Osteoblast (primary cell): ENCODE measurements at regions not wholly inside any gene's neighbourhood (a gene's known extent, or its start where the extent isn't known, plus 50 kb on each side); places are given as distances from the start of the nearest gene placed in this dataset.

Source experiments
- DNase-seq: peaks from one replicate; pipeline ENCODE4 v3.0.0; 2011; ENCODE audit warnings: low spot score, mixed read lengths; ENCODE audit not compliant: insufficient read length; ENCODE audit errors: missing footprints
- H2AFZ ChIP-seq: 2 replicates; pipeline ENCODE4 v1.6.0; 2011; ENCODE audit warnings: mild to moderate bottlenecking, low read length
- H3K27ac ChIP-seq: 2 replicates; pipeline ENCODE4 v1.5.1; 2011; ENCODE audit warnings: mild to moderate bottlenecking, low read depth, low read length, moderate library complexity
- H3K27me3 ChIP-seq: 2 replicates; pipeline ENCODE4 v1.6.0; 2012; ENCODE audit warnings: mild to moderate bottlenecking, control low read depth, inconsistent platforms, low read length, moderate library complexity; ENCODE audit not compliant: insufficient read depth
- H3K36me3 ChIP-seq: 2 replicates; pipeline ENCODE4 v1.5.1; 2011; ENCODE audit warnings: mild to moderate bottlenecking, low read length, control low read depth, moderate library complexity; ENCODE audit not compliant: insufficient read depth
- H3K4me1 ChIP-seq: 2 replicates; pipeline ENCODE4 v1.5.1; 2011; ENCODE audit warnings: mild to moderate bottlenecking, low read length, control low read depth, moderate library complexity; ENCODE audit not compliant: insufficient read depth
- H3K4me2 ChIP-seq: 2 replicates; pipeline ENCODE4 v1.6.0; 2011; ENCODE audit warnings: mild to moderate bottlenecking, low read length; ENCODE audit not compliant: insufficient read depth
- H3K4me3 ChIP-seq: fragments of 200-600 bp; sonication (generic); 3 replicates; pipeline ENCODE4 v1.5.1; 2012; ENCODE audit warnings: mild to moderate bottlenecking, low read length, inconsistent platforms; ENCODE audit not compliant: insufficient read depth
- H3K79me2 ChIP-seq: 2 replicates; pipeline ENCODE4 v1.6.0; 2012; ENCODE audit warnings: mild to moderate bottlenecking, low read length, control low read depth, inconsistent platforms; ENCODE audit not compliant: insufficient read depth
- H3K9me3 ChIP-seq: 2 replicates; pipeline ENCODE4 v1.5.1; 2011; ENCODE audit warnings: low read depth, low read length, control low read depth
- H4K20me1 ChIP-seq: 2 replicates; pipeline ENCODE4 v1.6.0; 2012; ENCODE audit warnings: mild to moderate bottlenecking, low read length, control low read depth; ENCODE audit not compliant: insufficient read depth
- CTCF ChIP-seq: IDR thresholded peaks from 2 replicates; pipeline ENCODE4 v1.5.1; 2011; ENCODE audit warnings: mild to moderate bottlenecking, low read depth, low read length, moderate library complexity; ENCODE audit errors: extremely low read depth

GRCh38 chr3:161171113-161171512, 50.0 kb upstream of the NMD3 start:
- Histone ChIP-seq H3K9me3 (no peaks in the 10 kb centered on the region), H2AFZ (no peak overlapping the region), H3K79me2 (no peaks in the 10 kb centered on the region), H3K4me3 (no peak overlapping the region), H3K27ac (peak overlapping the region; percentile 64), H4K20me1 (no peaks in the 10 kb centered on the region), H3K36me3 (no peaks in the 10 kb centered on the region), H3K4me1 (peaks cover 17% of the 10 kb centered on the region), H3K27me3 (no peaks in the 10 kb centered on the region), H3K4me2 (peak overlapping the region; percentile 49)
- DNase-seq = peak; percentile 87
- TF ChIP-seq CTCF = no peak
